Colonic mucosa (tissue), 4 donors: ENCODE measurements at regions not wholly inside any gene's neighbourhood (a gene's known extent, or its start where the extent isn't known, plus 50 kb on each side); places are given as distances from the start of the nearest gene placed in this dataset.

Source experiments
- DNase-seq: peaks from one replicate; pipeline ENCODE4 v3.0.0-alpha.2; 2020
- H3K27ac ChIP-seq: fragments of 200-600 bp; one replicate; pipeline ENCODE4 v1.8.0; 2021
- H3K27me3 ChIP-seq: fragments of 200-600 bp; one replicate; pipeline ENCODE4 v1.8.0; 2021
- H3K36me3 ChIP-seq: fragments of 200-600 bp; one replicate; pipeline ENCODE4 v1.8.0; 2021
- H3K4me1 ChIP-seq: fragments of 200-600 bp; one replicate; pipeline ENCODE4 v1.8.0; 2021; ENCODE audit warnings: mild to moderate bottlenecking
- H3K4me3 ChIP-seq: fragments of 200-600 bp; one replicate; pipeline ENCODE4 v1.8.0; 2021
- H3K9ac ChIP-seq, 2 donors: one replicate each; pipeline ENCODE4 v1.7.0; 2013; ENCODE audit warnings: control low read depth in 2 of 2, low read depth in 2 of 2, low read length in 2 of 2
- H3K9me3 ChIP-seq: fragments of 200-600 bp; one replicate; pipeline ENCODE4 v1.8.0; 2021
- CTCF ChIP-seq: fragments of 200-600 bp; IDR thresholded peaks from one replicate; pipeline ENCODE4 v1.8.0; 2022; ENCODE audit warnings: antibody characterized with exemption, mild to moderate bottlenecking
- intact Hi-C: fragments of 100-400 bp; cut with DNase I; formaldehyde crosslinking; loops from one replicate; pipeline ENCODE4 v1.14.1; 2022
- donor health status: healthy.
- donor health status: DM: no; HTN: no; CAD: no.
- donor health status: DM: no; HTN: no; CAD: no.

GRCh38 chr21:35882791-35883240 lies 177.5 kb downstream of the SETD4 start:
- DNase-seq, result no peak
- Histone ChIP-seq H3K9me3 (no peaks in the 10 kb centered on the region), H3K4me3 (no peak overlapping the region), H3K27me3 (no peaks in the 10 kb centered on the region), H3K27ac (no peak overlapping the region), H3K9ac (no peak overlapping the region), H3K4me1 (no peaks in the 10 kb centered on the region), H3K36me3 (no peaks in the 10 kb centered on the region)
- no peak for TF ChIP-seq CTCF
- intact Hi-C loops, result no loop called here

DNA sequence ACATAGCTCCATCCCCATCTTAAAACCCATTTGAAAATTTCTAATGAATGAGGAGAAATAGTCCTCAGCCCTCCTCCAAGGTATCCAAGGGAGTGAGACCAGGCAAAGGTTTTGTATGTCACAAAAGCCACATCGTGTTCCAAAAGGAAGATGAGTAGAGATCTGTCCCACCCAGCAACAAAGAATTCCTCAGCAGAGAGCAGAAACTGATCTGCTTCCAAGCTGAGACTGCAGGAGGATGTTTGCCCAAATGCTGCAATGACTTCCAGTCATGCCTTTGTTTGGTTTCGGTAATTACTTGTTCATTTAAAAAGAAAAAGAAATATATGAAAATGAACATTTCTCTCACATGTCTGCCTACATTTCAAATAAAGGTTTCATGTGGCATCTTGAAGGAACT lies 186.9 kb downstream of the SETD4 start:
- TF ChIP-seq CTCF, result no peak
- no peak overlapping the region for H3K4me3 ChIP-seq
- H3K9me3 ChIP-seq, result no peaks in the 10 kb centered on the region
- intact Hi-C loops, result no loop called here
- H3K4me1 ChIP-seq, result no peaks in the 10 kb centered on the region
- H3K9ac ChIP-seq, result no peak overlapping the region
- no peak overlapping the region for H3K27ac ChIP-seq
- no peak for DNase-seq
- H3K36me3 ChIP-seq, result no peaks in the 10 kb centered on the region
- H3K27me3 ChIP-seq, result no peaks in the 10 kb centered on the region

- no peaks in the 10 kb centered on the region for H3K4me1 ChIP-seq
- H3K9me3 ChIP-seq, result no peaks in the 10 kb centered on the region
- intact Hi-C loops, result no loop called here
- no peak overlapping the region for H3K9ac ChIP-seq
- no peaks in the 10 kb centered on the region for H3K36me3 ChIP-seq
- no peak for DNase-seq
- H3K4me3 ChIP-seq, result no peak overlapping the region
- TF ChIP-seq CTCF, result no peak
- H3K27ac ChIP-seq, result no peak overlapping the region
- H3K27me3 ChIP-seq, result no peaks in the 10 kb centered on the region
Measured at GRCh38 chr21:35871906-35872305, 188.4 kb downstream of the SETD4 start.

DNA sequence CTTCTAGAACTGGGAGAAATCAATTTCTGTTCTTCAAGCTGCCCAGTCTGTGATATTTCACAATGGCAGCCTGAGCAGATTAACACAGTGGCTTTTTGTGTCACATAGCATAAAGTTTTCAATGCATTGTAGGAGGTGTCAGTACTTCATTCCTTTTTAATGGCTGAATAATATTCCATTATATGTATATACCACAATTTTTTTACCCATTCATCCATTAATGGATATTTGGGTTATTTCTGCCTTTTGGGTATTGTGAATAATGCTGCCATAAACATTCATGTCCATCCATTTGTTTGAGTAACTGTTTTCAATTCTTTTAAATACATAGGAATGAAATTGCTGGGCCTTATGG lies 191.5 kb downstream of the SETD4 start:
- no peak for TF ChIP-seq CTCF
- no peaks in the 10 kb centered on the region for H3K27me3 ChIP-seq
- intact Hi-C loops, result no loop called here
- H3K4me3 ChIP-seq, result no peak overlapping the region
- DNase-seq, result no peak
- H3K4me1 ChIP-seq, result no peaks in the 10 kb centered on the region
- no peak overlapping the region for H3K9ac ChIP-seq
- H3K9me3 ChIP-seq, result no peaks in the 10 kb centered on the region
- no peaks in the 10 kb centered on the region for H3K36me3 ChIP-seq
- H3K27ac ChIP-seq, result no peak overlapping the region

- Histone ChIP-seq H3K4me3 (no peak overlapping the region), H3K4me1 (no peaks in the 10 kb centered on the region), H3K9me3 (no peaks in the 10 kb centered on the region), H3K9ac (no peak overlapping the region), H3K27ac (no peak overlapping the region), H3K36me3 (no peaks in the 10 kb centered on the region), H3K27me3 (no peaks in the 10 kb centered on the region)
- no peak for DNase-seq
- intact Hi-C loops, result no loop called here
- TF ChIP-seq CTCF, result no peak
Measured at GRCh38 chr21:35868005-35868868, 192.1 kb downstream of the SETD4 start.
